GM23338 (cell line): ENCODE measurements at regions not wholly inside any gene's neighbourhood (a gene's known extent, or its start where the extent isn't known, plus 50 kb on each side); places are given as distances from the start of the nearest gene placed in this dataset.

Source experiments
- ATAC-seq: fragments of 200-7000 bp; cut with Tn5 transposase; 3 replicates; pipeline ENCODE4 v1.9.1; 2020
- DNase-seq: peaks from one replicate; pipeline ENCODE4 v3.0.0-alpha.2; 2015; ENCODE audit warnings: low spot score
- H2AFZ ChIP-seq: fragments of 200-600 bp; sonication (generic); 2 replicates; pipeline ENCODE4 v1.8.0; 2016; ENCODE audit warnings: antibody characterized with exemption, mild to moderate bottlenecking, moderate library complexity
- H3F3A ChIP-seq: fragments of 200-600 bp; sonication (generic); replicated peaks from 2 replicates; pipeline ENCODE4 v1.8.0; 2017; ENCODE audit warnings: antibody characterized with exemption, mixed run types, low read depth
- H3K27ac ChIP-seq: fragments of 200-600 bp; sonication (generic); 2 replicates; pipeline ENCODE4 v1.6.1; 2016; ENCODE audit warnings: low read depth
- H3K27me3 ChIP-seq: fragments of 200-600 bp; sonication (generic); 2 replicates; pipeline ENCODE4 v1.8.0; 2016; ENCODE audit warnings: mild to moderate bottlenecking, mixed run types, moderate library complexity; ENCODE audit not compliant: insufficient read depth
- H3K36me3 ChIP-seq: fragments of 200-600 bp; sonication (generic); 2 replicates; pipeline ENCODE4 v1.8.0; 2016; ENCODE audit warnings: mild to moderate bottlenecking; ENCODE audit not compliant: insufficient read depth
- H3K4me1 ChIP-seq: fragments of 200-600 bp; sonication (generic); 2 replicates; pipeline ENCODE4 v1.8.0; 2016; ENCODE audit warnings: mild to moderate bottlenecking, moderate library complexity; ENCODE audit not compliant: insufficient read depth
- H3K4me2 ChIP-seq: fragments of 200-600 bp; sonication (generic); 2 replicates; pipeline ENCODE4 v1.7.1; 2017; ENCODE audit warnings: mixed run types
- H3K4me3 ChIP-seq: fragments of 200-600 bp; sonication (generic); 2 replicates; pipeline ENCODE4 v1.6.1; 2016; ENCODE audit warnings: mixed run types
- H3K79me2 ChIP-seq: fragments of 200-600 bp; sonication (generic); replicated peaks from 2 replicates; pipeline ENCODE4 v1.8.0; 2017; ENCODE audit warnings: mild to moderate bottlenecking; ENCODE audit not compliant: insufficient read depth
- H3K9me2 ChIP-seq: fragments of 200-600 bp; sonication (generic); 2 replicates; pipeline ENCODE4 v1.8.0; 2017; ENCODE audit not compliant: insufficient read depth
- H4K20me1 ChIP-seq: fragments of 200-600 bp; sonication (generic); replicated peaks from 2 replicates; pipeline ENCODE4 v1.8.0; 2017; ENCODE audit warnings: mild to moderate bottlenecking; ENCODE audit not compliant: insufficient read depth
- H3K27ac Mint-ChIP-seq: 2 replicates; pipeline ENCODE4 v1.8.0; 2020; ENCODE audit warnings: inconsistent platforms, mild to moderate bottlenecking, moderate library complexity, mixed read lengths
- H3K27me3 Mint-ChIP-seq: 3 replicates; pipeline ENCODE4 v1.8.0; 2022; ENCODE audit warnings: low read depth, mild to moderate bottlenecking, moderate library complexity, mixed read lengths, inconsistent platforms; ENCODE audit not compliant: insufficient read depth, poor library complexity
- H3K36me3 Mint-ChIP-seq: 3 replicates; pipeline ENCODE4 v1.8.0; 2021; ENCODE audit warnings: low read depth, mild to moderate bottlenecking, inconsistent platforms, moderate library complexity, mixed read lengths
- H3K4me1 Mint-ChIP-seq: 3 replicates; pipeline ENCODE4 v1.8.0; 2020; ENCODE audit warnings: mild to moderate bottlenecking, inconsistent platforms, mixed read lengths
- H3K4me3 Mint-ChIP-seq: 3 replicates; pipeline ENCODE4 v1.8.0; 2021; ENCODE audit warnings: moderate library complexity, mild to moderate bottlenecking, inconsistent platforms, mixed read lengths
- H3K9me3 Mint-ChIP-seq: 3 replicates; pipeline ENCODE4 v1.8.0; 2020; ENCODE audit warnings: moderate library complexity, mild to moderate bottlenecking, inconsistent platforms, mixed read lengths
- EZH2 ChIP-seq: fragments of 200-600 bp; sonication (generic); IDR thresholded peaks from one replicate; pipeline ENCODE4 v1.8.0; 2017; ENCODE audit warnings: antibody characterized with exemption, mild to moderate bottlenecking, low read depth; ENCODE audit not compliant: unreplicated experiment
- EZH2phosphoT487 ChIP-seq: fragments of 200-600 bp; sonication (generic); IDR thresholded peaks from one replicate; pipeline ENCODE4 v1.8.1; 2018; ENCODE audit warnings: antibody characterized with exemption; ENCODE audit not compliant: unreplicated experiment
- JUNB ChIP-seq: IDR thresholded peaks from one replicate; pipeline ENCODE4 v1.6.1; 2016; ENCODE audit warnings: antibody characterized with exemption; ENCODE audit not compliant: unreplicated experiment
- NANOG ChIP-seq: IDR thresholded peaks from 2 replicates; pipeline ENCODE4 v1.6.1; 2016; ENCODE audit warnings: antibody characterized with exemption, borderline replicate concordance
- ZNF114 ChIP-seq: fragments of 250-450 bp; sonication (Bioruptor Pico); IDR thresholded peaks from 2 replicates; pipeline ENCODE4 v1.5.0; 2020; ENCODE audit warnings: mild to moderate bottlenecking, moderate library complexity
- ZNF331 ChIP-seq: fragments of 250-450 bp; sonication (Bioruptor Pico); IDR thresholded peaks from 2 replicates; pipeline ENCODE4 v1.5.0; 2020; ENCODE audit warnings: low read depth, mild to moderate bottlenecking, moderate library complexity
- TF ChIP-seq, protein P1 (sequence below): IDR thresholded peaks from one replicate; pipeline ENCODE4 v1.6.1; 2018; ENCODE audit warnings: antibody characterized with exemption; ENCODE audit not compliant: unreplicated experiment
- TF ChIP-seq, protein P2 (sequence below), 2 experiments: fragments of 200-600 bp in 1 of 2; sonication (generic) in 1 of 2; conservative IDR thresholded peaks; 2 replicates each; pipeline versions ENCODE4 v1.5.1 to v1.6.1; 2016 to 2017; ENCODE audit warnings: antibody characterized with exemption in 2 of 2, low read depth in 2 of 2, mild to moderate bottlenecking in 2 of 2, moderate library complexity in 1 of 2
- TF ChIP-seq, protein P3 (sequence below): fragments of 250-450 bp; sonication (Bioruptor Pico); IDR thresholded peaks from 2 replicates; pipeline ENCODE4 v1.5.0; 2020; ENCODE audit warnings: mild to moderate bottlenecking, moderate library complexity
- TF ChIP-seq, protein P4 (sequence below): IDR thresholded peaks from 2 replicates; pipeline ENCODE4 v1.6.1; 2016; ENCODE audit warnings: antibody characterized with exemption

DNA sequence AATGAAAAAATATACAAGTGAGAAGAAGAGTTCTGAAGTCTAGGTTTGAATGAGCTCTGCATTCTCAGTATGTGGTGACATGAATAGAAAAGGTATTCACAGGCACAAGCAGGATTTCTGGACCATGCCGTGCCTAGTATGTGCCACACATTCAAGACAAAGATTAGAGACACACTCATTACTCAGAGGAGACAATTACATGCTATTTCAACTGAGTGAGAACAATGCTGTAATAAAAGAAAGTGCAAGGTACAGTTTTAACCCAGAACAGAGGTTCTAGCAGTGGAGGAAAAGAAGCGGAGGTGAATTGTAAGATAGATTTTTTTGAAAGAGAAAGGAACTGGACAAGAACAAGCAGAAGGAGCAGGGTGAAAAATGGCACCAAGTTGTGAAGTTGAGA, 121.0 kb upstream of the RASGEF1B start:
- ATAC-seq (no peak), DNase-seq (no peak)
- Histone ChIP-seq H3K4me3 (no peak overlapping the region), H4K20me1 (no peaks in the 10 kb centered on the region), H3K9me2 (no peaks in the 10 kb centered on the region), H3K4me2 (no peak overlapping the region), H3K4me1 (no peaks in the 10 kb centered on the region), H3K79me2 (no peaks in the 10 kb centered on the region), H2AFZ (no peak overlapping the region), H3F3A (no peaks in the 10 kb centered on the region), H3K36me3 (no peaks in the 10 kb centered on the region), H3K27me3 (no peaks in the 10 kb centered on the region), H3K27ac (no peak overlapping the region)
- no peaks in the 10 kb centered on the region; the same call in 2 of the 3 replicates for H3K9me3 Mint-ChIP-seq
- no peak for TF ChIP-seq EZH2phosphoT487
- no peak for TF ChIP-seq ZNF331 (CRISPR knock-in tag)
- TF ChIP-seq JUNB = no peak
- TF ChIP-seq, protein P1, sequence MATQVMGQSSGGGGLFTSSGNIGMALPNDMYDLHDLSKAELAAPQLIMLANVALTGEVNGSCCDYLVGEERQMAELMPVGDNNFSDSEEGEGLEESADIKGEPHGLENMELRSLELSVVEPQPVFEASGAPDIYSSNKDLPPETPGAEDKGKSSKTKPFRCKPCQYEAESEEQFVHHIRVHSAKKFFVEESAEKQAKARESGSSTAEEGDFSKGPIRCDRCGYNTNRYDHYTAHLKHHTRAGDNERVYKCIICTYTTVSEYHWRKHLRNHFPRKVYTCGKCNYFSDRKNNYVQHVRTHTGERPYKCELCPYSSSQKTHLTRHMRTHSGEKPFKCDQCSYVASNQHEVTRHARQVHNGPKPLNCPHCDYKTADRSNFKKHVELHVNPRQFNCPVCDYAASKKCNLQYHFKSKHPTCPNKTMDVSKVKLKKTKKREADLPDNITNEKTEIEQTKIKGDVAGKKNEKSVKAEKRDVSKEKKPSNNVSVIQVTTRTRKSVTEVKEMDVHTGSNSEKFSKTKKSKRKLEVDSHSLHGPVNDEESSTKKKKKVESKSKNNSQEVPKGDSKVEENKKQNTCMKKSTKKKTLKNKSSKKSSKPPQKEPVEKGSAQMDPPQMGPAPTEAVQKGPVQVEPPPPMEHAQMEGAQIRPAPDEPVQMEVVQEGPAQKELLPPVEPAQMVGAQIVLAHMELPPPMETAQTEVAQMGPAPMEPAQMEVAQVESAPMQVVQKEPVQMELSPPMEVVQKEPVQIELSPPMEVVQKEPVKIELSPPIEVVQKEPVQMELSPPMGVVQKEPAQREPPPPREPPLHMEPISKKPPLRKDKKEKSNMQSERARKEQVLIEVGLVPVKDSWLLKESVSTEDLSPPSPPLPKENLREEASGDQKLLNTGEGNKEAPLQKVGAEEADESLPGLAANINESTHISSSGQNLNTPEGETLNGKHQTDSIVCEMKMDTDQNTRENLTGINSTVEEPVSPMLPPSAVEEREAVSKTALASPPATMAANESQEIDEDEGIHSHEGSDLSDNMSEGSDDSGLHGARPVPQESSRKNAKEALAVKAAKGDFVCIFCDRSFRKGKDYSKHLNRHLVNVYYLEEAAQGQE = no peak
- TF ChIP-seq, protein P2, sequence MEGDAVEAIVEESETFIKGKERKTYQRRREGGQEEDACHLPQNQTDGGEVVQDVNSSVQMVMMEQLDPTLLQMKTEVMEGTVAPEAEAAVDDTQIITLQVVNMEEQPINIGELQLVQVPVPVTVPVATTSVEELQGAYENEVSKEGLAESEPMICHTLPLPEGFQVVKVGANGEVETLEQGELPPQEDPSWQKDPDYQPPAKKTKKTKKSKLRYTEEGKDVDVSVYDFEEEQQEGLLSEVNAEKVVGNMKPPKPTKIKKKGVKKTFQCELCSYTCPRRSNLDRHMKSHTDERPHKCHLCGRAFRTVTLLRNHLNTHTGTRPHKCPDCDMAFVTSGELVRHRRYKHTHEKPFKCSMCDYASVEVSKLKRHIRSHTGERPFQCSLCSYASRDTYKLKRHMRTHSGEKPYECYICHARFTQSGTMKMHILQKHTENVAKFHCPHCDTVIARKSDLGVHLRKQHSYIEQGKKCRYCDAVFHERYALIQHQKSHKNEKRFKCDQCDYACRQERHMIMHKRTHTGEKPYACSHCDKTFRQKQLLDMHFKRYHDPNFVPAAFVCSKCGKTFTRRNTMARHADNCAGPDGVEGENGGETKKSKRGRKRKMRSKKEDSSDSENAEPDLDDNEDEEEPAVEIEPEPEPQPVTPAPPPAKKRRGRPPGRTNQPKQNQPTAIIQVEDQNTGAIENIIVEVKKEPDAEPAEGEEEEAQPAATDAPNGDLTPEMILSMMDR (conservative IDR thresholded peaks at IDR 0.05; ENCODE audit: low read depth in 2 of 2) = no peak
- no peak for TF ChIP-seq ZNF114 (CRISPR knock-in tag)
- TF ChIP-seq EZH2 = no peak
- TF ChIP-seq, protein P3, sequence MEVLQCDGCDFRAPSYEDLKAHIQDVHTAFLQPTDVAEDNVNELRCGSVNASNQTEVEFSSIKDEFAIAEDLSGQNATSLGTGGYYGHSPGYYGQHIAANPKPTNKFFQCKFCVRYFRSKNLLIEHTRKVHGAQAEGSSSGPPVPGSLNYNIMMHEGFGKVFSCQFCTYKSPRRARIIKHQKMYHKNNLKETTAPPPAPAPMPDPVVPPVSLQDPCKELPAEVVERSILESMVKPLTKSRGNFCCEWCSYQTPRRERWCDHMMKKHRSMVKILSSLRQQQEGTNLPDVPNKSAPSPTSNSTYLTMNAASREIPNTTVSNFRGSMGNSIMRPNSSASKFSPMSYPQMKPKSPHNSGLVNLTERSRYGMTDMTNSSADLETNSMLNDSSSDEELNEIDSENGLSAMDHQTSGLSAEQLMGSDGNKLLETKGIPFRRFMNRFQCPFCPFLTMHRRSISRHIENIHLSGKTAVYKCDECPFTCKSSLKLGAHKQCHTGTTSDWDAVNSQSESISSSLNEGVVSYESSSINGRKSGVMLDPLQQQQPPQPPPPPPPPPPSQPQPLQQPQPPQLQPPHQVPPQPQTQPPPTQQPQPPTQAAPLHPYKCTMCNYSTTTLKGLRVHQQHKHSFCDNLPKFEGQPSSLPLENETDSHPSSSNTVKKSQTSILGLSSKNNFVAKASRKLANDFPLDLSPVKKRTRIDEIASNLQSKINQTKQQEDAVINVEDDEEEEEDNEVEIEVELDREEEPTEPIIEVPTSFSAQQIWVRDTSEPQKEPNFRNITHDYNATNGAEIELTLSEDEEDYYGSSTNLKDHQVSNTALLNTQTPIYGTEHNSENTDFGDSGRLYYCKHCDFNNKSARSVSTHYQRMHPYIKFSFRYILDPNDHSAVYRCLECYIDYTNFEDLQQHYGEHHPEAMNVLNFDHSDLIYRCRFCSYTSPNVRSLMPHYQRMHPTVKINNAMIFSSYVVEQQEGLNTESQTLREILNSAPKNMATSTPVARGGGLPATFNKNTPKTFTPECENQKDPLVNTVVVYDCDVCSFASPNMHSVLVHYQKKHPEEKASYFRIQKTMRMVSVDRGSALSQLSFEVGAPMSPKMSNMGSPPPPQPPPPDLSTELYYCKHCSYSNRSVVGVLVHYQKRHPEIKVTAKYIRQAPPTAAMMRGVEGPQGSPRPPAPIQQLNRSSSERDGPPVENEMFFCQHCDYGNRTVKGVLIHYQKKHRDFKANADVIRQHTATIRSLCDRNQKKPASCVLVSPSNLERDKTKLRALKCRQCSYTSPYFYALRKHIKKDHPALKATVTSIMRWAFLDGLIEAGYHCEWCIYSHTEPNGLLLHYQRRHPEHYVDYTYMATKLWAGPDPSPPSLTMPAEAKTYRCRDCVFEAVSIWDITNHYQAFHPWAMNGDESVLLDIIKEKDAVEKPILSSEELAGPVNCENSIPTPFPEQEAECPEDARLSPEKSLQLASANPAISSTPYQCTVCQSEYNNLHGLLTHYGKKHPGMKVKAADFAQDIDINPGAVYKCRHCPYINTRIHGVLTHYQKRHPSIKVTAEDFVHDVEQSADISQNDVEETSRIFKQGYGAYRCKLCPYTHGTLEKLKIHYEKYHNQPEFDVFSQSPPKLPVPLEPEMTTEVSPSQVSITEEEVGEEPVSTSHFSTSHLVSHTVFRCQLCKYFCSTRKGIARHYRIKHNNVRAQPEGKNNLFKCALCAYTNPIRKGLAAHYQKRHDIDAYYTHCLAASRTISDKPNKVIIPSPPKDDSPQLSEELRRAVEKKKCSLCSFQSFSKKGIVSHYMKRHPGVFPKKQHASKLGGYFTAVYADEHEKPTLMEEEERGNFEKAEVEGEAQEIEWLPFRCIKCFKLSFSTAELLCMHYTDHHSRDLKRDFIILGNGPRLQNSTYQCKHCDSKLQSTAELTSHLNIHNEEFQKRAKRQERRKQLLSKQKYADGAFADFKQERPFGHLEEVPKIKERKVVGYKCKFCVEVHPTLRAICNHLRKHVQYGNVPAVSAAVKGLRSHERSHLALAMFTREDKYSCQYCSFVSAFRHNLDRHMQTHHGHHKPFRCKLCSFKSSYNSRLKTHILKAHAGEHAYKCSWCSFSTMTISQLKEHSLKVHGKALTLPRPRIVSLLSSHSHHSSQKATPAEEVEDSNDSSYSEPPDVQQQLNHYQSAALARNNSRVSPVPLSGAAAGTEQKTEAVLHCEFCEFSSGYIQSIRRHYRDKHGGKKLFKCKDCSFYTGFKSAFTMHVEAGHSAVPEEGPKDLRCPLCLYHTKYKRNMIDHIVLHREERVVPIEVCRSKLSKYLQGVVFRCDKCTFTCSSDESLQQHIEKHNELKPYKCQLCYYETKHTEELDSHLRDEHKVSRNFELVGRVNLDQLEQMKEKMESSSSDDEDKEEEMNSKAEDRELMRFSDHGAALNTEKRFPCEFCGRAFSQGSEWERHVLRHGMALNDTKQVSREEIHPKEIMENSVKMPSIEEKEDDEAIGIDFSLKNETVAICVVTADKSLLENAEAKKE = no peak
- TF ChIP-seq, protein P4, sequence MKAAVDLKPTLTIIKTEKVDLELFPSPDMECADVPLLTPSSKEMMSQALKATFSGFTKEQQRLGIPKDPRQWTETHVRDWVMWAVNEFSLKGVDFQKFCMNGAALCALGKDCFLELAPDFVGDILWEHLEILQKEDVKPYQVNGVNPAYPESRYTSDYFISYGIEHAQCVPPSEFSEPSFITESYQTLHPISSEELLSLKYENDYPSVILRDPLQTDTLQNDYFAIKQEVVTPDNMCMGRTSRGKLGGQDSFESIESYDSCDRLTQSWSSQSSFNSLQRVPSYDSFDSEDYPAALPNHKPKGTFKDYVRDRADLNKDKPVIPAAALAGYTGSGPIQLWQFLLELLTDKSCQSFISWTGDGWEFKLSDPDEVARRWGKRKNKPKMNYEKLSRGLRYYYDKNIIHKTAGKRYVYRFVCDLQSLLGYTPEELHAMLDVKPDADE = no peak
- no peak for TF ChIP-seq NANOG
- peaks cover 3% of the 10 kb centered on the region; the same call in 1 of the 3 replicates for H3K4me1 Mint-ChIP-seq
- no peak overlapping the region for H3K27ac Mint-ChIP-seq
- H3K36me3 Mint-ChIP-seq = no peaks in the 10 kb centered on the region
- no peak overlapping the region for H3K4me3 Mint-ChIP-seq
- peaks cover 3% of the 10 kb centered on the region for H3K27me3 Mint-ChIP-seq
